Ishikawa (cell line): ENCODE measurements at regions not wholly inside any gene's neighbourhood (a gene's known extent, or its start where the extent isn't known, plus 50 kb on each side); places are given as distances from the start of the nearest gene placed in this dataset.

ENCODE experiments used
- EP300 ChIP-seq: IDR thresholded peaks from 2 replicates; pipeline ENCODE4 v1.6.1; 2012; ENCODE audit warnings: borderline replicate concordance
- FOXM1 ChIP-seq: IDR thresholded peaks from 2 replicates; pipeline ENCODE4 v1.6.1; 2012; ENCODE audit warnings: low read depth, borderline replicate concordance
- RAD21 ChIP-seq: IDR thresholded peaks from 2 replicates; pipeline ENCODE4 v1.6.1; 2012; ENCODE audit warnings: low read depth
- REST ChIP-seq: IDR thresholded peaks from 2 replicates; pipeline ENCODE4 v1.6.1; 2012; ENCODE audit warnings: low read depth, mild to moderate bottlenecking
- TAF1 ChIP-seq: IDR thresholded peaks from 2 replicates; pipeline ENCODE4 v1.6.1; 2012; ENCODE audit warnings: low read depth, mild to moderate bottlenecking
- TCF12 ChIP-seq: IDR thresholded peaks from 2 replicates; pipeline ENCODE4 v1.6.1; 2012; ENCODE audit warnings: low read depth
- TEAD4 ChIP-seq: IDR thresholded peaks from 2 replicates; pipeline ENCODE4 v1.6.1; 2012
- USF1 ChIP-seq: IDR thresholded peaks from 2 replicates; pipeline ENCODE4 v1.6.1; 2012

GRCh38 chr2:146908776-146909175, 936.1 kb upstream of the ACVR2A start:
- TF ChIP-seq RAD21 (no peak), EP300 (no peak), TCF12 (no peak), FOXM1 (no peak), REST (no peak), TAF1 (no peak), USF1 (no peak), TEAD4 (no peak)
